Activated CD4-positive, alpha-beta T cell treated with anti-CD3 and anti-CD28 coated beads for 36 hours (primary cell): ENCODE measurements at regions not wholly inside any gene's neighbourhood (a gene's known extent, or its start where the extent isn't known, plus 50 kb on each side); places are given as distances from the start of the nearest gene placed in this dataset.
A peak's percentile ranks its signal among the peaks of the same experiment; 100 is the strongest.

Source experiments
- ATAC-seq: fragments of 200-7000 bp; cut with Tn5 transposase; one replicate; pipeline ENCODE4 v1.10.0; 2021; ENCODE audit warnings: mild to moderate bottlenecking, moderate library complexity
- CTCF ChIA-PET: fragments of 350-600 bp; sonication (Branson Sonifier 250); formaldehyde crosslinking; loops from one replicate; lab custom pipeline; 2021; ENCODE audit warnings: antibody characterized with exemption; lab: Charles Lee
- POLR2A ChIA-PET: fragments of 350-600 bp; sonication (Branson Sonifier 250); formaldehyde crosslinking; loops from one replicate; lab custom pipeline; 2021; ENCODE audit warnings: antibody characterized with exemption, inconsistent platforms; lab: Charles Lee
- DNase-seq: peaks from one replicate; pipeline ENCODE4 v3.0.0-alpha.2; 2020
- H3K27ac Mint-ChIP-seq: one replicate; pipeline ENCODE4 v1.8.0; 2021; ENCODE audit warnings: mixed read lengths
- H3K27me3 Mint-ChIP-seq: one replicate; pipeline ENCODE4 v1.8.0; 2021; ENCODE audit warnings: mixed read lengths
- H3K36me3 Mint-ChIP-seq: one replicate; pipeline ENCODE4 v1.8.0; 2021; ENCODE audit warnings: low read depth, mixed read lengths
- H3K4me1 Mint-ChIP-seq: one replicate; pipeline ENCODE4 v1.8.0; 2021; ENCODE audit warnings: mixed read lengths
- H3K4me3 Mint-ChIP-seq: one replicate; pipeline ENCODE4 v1.8.0; 2021; ENCODE audit warnings: mild to moderate bottlenecking, moderate library complexity, mixed read lengths
- H3K9me3 Mint-ChIP-seq: one replicate; pipeline ENCODE4 v1.8.0; 2021; ENCODE audit warnings: low read depth, mixed read lengths
- intact Hi-C, 2 experiments: fragments of 100-400 bp; cut with DNase I in 1 of 2; cut with micrococcal nuclease in 1 of 2; formaldehyde crosslinking; loops; one replicate each; pipeline versions ENCODE4 v1.14.2 to v1.15.1; 2022 to 2024; cut with DNase I, micrococcal nuclease

DNA sequence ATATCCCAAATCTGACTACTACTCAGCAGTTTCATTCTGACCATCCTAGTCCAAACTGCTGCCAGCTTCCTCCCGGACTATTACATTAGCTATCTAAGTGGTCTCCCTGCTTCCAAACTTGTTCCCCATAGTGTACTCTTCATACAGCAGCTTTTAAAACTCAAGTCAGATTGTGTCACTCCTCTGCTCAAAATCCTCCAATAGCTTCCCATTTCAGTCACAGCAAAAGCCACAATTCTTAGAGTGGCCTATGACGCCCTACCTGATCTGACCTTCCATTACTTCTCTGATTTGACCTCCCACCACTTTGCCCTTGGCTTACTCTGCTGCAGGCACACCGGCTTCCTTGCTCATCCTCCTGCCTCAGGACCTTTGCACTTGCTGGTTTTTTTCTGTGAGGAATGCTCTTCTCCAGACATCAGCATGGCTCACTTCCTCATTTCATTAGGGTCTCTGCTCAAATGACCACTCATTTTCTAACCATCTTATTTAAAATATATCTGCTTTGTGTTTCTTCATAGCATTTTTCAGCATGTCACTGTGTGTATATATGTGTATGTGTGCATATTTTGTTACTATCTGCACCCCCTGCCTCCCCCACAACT is 111.1 kb upstream of the DTNBP1 start:
- no peaks in the 10 kb centered on the region for H3K36me3 Mint-ChIP-seq
- H3K27me3 Mint-ChIP-seq: no peaks in the 10 kb centered on the region
- peak overlapping the region; percentile 37 for H3K27ac Mint-ChIP-seq
- H3K9me3 Mint-ChIP-seq: no peaks in the 10 kb centered on the region
- DNase-seq (no peak), ATAC-seq (no peak)
- no peak overlapping the region for H3K4me3 Mint-ChIP-seq
- CTCF ChIA-PET: no interaction called here
- POLR2A ChIA-PET: no interaction called here
- H3K4me1 Mint-ChIP-seq: peaks cover 80% of the 10 kb centered on the region
- intact Hi-C loops: loop anchor here in 1 of 2 experiments (10.0 kb wide), 3 partner anchors 479 to 1039 kb away; no protein-coding TSS in a partner anchor

DNA sequence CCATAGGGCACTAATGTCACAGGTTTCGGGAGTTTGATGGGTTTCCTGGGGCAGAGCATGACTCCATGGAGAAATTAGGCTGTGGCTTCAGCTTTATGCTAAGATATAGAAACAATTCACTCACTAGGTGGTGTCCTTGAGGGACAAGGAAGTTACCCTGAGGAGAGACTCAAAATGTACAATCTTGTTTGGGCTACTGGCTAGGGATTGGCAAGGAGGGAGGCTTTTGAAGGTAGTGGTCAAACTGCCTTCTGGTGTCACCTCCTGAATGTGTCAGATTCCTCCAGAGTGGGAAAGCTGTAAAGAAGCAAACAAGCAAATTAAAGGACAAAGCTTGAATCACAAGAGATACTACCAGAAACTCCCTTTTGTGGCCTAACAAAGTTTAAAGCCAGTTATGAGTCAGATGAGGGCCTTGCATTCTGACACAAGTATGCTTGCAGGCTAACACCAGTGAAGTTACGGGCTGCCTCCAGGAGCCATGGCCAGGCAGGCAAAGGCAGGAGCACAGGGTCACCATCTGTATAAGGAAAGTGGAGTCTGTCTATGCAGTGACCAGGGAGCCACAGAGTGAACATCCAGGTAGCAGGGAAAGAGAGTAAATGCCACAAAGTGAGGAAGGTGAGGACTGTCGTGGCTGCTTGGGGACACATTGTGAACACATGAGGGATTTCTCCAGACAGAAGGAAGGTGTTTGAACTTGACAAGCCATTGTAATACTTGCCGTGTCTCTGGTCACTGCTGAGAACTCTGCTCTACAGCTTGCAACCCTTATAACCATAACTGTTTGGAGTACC is 107.7 kb upstream of the DTNBP1 start:
- CTCF ChIA-PET: interaction anchor here (0.8 to 1.8 kb wide), 4 partner anchors 21 to 368 kb away, joined by 3 to 6 read pairs (median 3); no protein-coding TSS in a partner anchor
- ATAC-seq: peak; percentile 87

DNA sequence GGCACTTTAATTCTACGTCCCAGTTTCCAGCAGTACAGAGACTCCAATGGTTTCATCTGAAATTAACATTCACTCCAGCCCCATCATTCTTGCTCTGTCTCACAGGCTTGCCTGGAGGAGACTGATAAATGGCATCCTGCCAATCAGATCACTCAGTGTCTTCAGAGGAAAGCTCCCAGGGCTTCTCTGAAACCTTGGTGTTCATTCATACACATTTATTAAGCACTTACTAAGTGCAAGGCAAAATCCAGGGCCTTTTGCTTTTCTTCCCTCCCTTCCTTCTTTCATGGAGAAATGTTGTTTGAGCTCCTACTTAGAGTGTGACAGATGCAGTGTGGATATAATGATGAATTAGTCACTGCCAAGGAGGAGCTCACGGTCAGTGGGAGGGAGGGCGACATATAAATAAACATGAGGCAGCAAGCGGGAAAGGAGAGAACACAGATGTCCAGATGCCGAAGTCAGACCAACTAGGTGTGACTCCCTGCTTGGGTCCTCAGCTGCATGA is 106.7 kb upstream of the DTNBP1 start:
- Mint-ChIP-seq H3K4me1 (peaks cover 40% of the 10 kb centered on the region), H3K4me3 (no peak overlapping the region), H3K36me3 (no peaks in the 10 kb centered on the region), H3K27ac (no peak overlapping the region), H3K27me3 (no peaks in the 10 kb centered on the region), H3K9me3 (no peaks in the 10 kb centered on the region)
- intact Hi-C loops: loop anchor here (2.0 to 10.0 kb wide), 4 partner anchors 35 to 1035 kb away; no protein-coding TSS in a partner anchor
- DNase-seq (no peak), ATAC-seq (no peak)
- ChIA-PET POLR2A (interaction anchor here (0.8 to 1.2 kb wide), 2 partner anchors 110 to 132 kb away, joined by 3 to 4 read pairs; no protein-coding TSS in a partner anchor), CTCF (interaction anchor here (1.0 to 1.1 kb wide), 2 partner anchors 78 to 107 kb away, joined by 3 read pairs; no protein-coding TSS in a partner anchor)

More for the DNA sequence above, 107.7 kb upstream of the DTNBP1 start:
- H3K9me3 Mint-ChIP-seq: no peaks in the 10 kb centered on the region
- peaks cover 46% of the 10 kb centered on the region for H3K4me1 Mint-ChIP-seq
- intact Hi-C loops: loop anchor here (2.0 to 10.0 kb wide), 4 partner anchors 36 to 1036 kb away; no protein-coding TSS in a partner anchor
- DNase-seq: peak; percentile 46
- no peaks in the 10 kb centered on the region for H3K36me3 Mint-ChIP-seq
- peak overlapping the region; percentile 92 for H3K27ac Mint-ChIP-seq
- no peak overlapping the region for H3K4me3 Mint-ChIP-seq
- H3K27me3 Mint-ChIP-seq: no peaks in the 10 kb centered on the region
- POLR2A ChIA-PET: interaction anchor here (0.8 to 1.2 kb wide), 2 partner anchors 109 to 131 kb away, joined by 3 to 4 read pairs; no protein-coding TSS in a partner anchor

DNA sequence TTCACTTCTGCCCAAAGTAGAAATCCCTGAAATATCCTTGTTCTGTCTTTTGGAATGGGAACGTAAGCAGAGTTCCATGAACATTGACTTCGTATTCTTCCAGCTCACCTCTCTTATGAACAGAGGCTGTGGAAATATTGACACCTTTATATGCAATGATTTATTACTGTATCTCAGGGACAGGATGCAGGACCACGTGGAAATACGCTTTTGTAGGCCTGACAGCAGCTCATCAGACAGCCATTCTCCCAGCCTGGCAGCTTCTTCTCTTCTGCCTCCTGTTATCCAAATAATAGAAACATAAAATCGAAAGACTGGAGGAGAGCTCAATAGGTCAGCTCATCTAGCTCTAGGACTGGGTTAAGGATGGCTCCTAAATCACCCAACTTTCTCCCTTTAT is 106.2 kb upstream of the DTNBP1 start:
- ChIA-PET CTCF (interaction anchor here (1.0 kb wide), 1 partner anchor 78 kb away, joined by 3 read pairs; no protein-coding TSS in a partner anchor), POLR2A (no interaction called here)
- Mint-ChIP-seq H3K36me3 (no peaks in the 10 kb centered on the region), H3K9me3 (no peaks in the 10 kb centered on the region), H3K4me1 (peaks cover 40% of the 10 kb centered on the region), H3K27ac (no peak overlapping the region), H3K4me3 (no peak overlapping the region), H3K27me3 (peaks cover 2% of the 10 kb centered on the region)
- intact Hi-C loops: no loop called here
- no peak for DNase-seq
- no peak for ATAC-seq

DNA sequence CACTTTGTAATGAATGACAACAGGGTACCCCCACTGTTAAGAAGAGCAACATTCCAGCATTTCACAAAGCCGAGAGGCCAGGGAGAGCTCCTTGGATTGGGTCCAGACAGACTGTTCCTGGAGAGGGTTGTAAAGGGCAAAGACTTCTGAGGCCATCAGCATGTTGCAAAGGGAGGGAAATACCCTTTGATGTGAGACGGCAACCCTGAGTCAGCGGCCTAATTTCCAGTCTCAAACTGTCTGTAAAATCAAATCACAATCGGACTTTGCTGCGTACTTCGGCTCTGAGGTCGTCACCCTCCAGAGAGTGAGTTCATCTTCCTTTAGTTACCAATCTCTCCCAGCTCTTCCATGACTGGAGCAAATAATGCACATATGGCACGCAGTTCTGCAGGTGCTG is 101.0 kb upstream of the DTNBP1 start:
- POLR2A ChIA-PET: no interaction called here
- H3K36me3 Mint-ChIP-seq: no peaks in the 10 kb centered on the region
- no peak overlapping the region for H3K4me3 Mint-ChIP-seq
- CTCF ChIA-PET: interaction anchor here (1.1 kb wide), 1 partner anchor 72 kb away, joined by 5 read pairs; no protein-coding TSS in a partner anchor
- ATAC-seq (peak; percentile 44), DNase-seq (peak; percentile 47)
- H3K9me3 Mint-ChIP-seq: no peaks in the 10 kb centered on the region
- peaks cover 5% of the 10 kb centered on the region for H3K27me3 Mint-ChIP-seq
- H3K4me1 Mint-ChIP-seq: peaks cover 6% of the 10 kb centered on the region
- no peak overlapping the region for H3K27ac Mint-ChIP-seq
- intact Hi-C loops: no loop called here

DNA sequence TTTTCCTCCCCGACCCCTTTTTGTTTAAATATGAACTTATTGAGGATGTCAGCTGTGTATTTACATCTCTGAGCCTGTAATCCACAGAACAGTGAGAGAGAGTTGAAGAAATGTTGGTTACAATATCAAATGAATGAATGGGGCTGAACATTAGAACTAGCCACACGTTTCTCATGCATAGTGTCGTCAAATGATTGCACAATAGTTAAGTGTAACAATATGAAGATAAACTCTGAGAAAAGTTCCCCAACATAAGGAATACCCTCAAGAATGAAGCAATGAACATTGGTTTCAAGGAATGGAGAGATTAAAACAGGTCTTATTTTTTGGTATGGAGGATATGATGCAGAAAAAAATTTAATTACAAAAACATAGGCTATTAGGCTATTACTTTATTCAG is 100.5 kb upstream of the DTNBP1 start:
- ChIA-PET CTCF (interaction anchor here (1.1 kb wide), 1 partner anchor 72 kb away, joined by 5 read pairs; no protein-coding TSS in a partner anchor), POLR2A (no interaction called here)
- no peaks in the 10 kb centered on the region for H3K9me3 Mint-ChIP-seq
- no peaks in the 10 kb centered on the region for H3K36me3 Mint-ChIP-seq
- no peak overlapping the region for H3K27ac Mint-ChIP-seq
- H3K27me3 Mint-ChIP-seq: peaks cover 5% of the 10 kb centered on the region
- intact Hi-C loops: no loop called here
- no peak overlapping the region for H3K4me3 Mint-ChIP-seq
- DNase-seq (no peak), ATAC-seq (no peak)
- peaks cover 6% of the 10 kb centered on the region for H3K4me1 Mint-ChIP-seq

DNA sequence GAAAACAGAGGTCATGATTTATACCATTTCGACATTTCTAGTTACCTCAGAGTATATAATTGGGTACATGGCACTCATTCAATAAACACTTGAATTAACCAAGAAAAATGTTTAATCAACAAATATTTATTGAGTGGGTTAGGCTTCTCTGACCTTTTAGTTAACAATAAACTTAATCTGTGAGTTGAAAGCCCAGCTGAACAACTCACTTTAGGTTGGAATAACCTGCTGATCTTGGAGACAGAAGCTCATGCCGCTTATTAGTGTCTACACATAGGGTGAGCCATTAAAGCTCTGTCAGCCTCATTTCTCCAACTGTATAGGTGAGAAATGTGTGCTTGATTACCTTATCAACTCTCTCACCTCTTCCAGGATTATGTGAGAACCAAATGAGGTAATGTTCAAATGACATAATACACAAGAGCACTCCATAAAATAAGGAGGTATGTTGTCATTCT is 98.2 kb upstream of the DTNBP1 start:
- Mint-ChIP-seq H3K27ac (no peak overlapping the region), H3K9me3 (peaks cover 3% of the 10 kb centered on the region), H3K27me3 (peaks cover 5% of the 10 kb centered on the region), H3K4me1 (peaks cover 6% of the 10 kb centered on the region), H3K36me3 (no peaks in the 10 kb centered on the region), H3K4me3 (no peak overlapping the region)
- DNase-seq: no peak
- intact Hi-C loops: no loop called here
- ChIA-PET CTCF (no interaction called here), POLR2A (no interaction called here)
- ATAC-seq: no peak

DNA sequence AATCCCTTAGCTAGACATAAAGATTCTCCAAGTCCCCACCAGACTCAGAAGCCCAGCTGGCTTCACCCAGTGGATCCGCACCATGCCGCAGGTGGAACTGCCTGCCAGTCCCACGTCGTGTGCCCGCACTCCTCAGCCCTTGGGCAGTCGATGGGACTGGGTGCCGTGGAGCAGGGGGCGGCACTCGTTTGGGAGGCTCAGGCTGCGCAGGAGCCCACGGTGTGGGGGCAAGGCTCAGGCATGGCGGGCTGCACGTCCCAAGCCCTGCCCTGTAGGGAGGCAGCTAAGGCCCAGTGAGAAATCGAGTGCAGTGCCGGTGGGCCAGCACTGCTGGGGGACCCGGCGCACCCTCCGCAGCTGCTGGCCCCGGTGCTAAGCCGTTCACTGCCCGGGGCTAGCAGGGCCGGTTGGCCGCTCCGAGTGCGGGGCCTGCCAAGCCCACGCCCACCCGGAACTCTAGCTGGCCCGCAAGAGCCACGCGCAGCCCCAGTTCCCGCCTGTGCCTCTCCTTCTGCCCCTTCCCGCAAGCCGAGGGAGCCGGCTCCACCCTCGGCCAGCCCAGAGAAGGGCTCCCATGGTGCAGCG is 95.9 kb upstream of the DTNBP1 start:
- Mint-ChIP-seq H3K4me3 (no peak overlapping the region), H3K4me1 (peaks cover 2% of the 10 kb centered on the region), H3K9me3 (peaks cover 3% of the 10 kb centered on the region), H3K36me3 (no peaks in the 10 kb centered on the region), H3K27ac (no peak overlapping the region), H3K27me3 (peaks cover 2% of the 10 kb centered on the region)
- POLR2A ChIA-PET: no interaction called here
- CTCF ChIA-PET: interaction anchor here (0.6 to 1.2 kb wide), 2 partner anchors 372 to 424 kb away, joined by 3 to 6 read pairs; no protein-coding TSS in a partner anchor
- intact Hi-C loops: no loop called here
- ATAC-seq (no peak), DNase-seq (no peak)

DNA sequence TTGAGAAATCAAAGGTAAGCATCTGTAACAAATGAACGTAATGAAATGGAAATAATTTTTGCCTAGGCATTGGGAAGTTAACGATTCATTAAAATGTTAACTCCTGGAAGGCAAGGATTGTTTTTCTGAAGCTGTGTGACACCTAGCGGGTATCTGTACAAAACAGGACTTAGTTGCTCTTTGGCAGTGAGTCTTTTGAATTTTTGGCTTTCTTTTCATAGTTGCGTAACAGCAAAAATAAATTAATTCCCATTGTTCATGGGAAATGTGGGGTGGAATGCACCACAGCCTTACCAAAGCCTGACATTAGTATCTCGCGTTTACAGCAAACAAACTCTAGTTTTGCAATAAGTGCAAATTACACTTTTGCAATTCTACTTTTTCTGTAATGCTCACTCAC is 92.7 kb upstream of the DTNBP1 start:
- POLR2A ChIA-PET: no interaction called here
- peaks cover 2% of the 10 kb centered on the region for H3K27me3 Mint-ChIP-seq
- H3K36me3 Mint-ChIP-seq: no peaks in the 10 kb centered on the region
- DNase-seq (no peak), ATAC-seq (no peak)
- no peak overlapping the region for H3K4me3 Mint-ChIP-seq
- CTCF ChIA-PET: no interaction called here
- intact Hi-C loops: no loop called here
- H3K9me3 Mint-ChIP-seq: peaks cover 3% of the 10 kb centered on the region
- no peak overlapping the region for H3K27ac Mint-ChIP-seq
- H3K4me1 Mint-ChIP-seq: no peaks in the 10 kb centered on the region

DNA sequence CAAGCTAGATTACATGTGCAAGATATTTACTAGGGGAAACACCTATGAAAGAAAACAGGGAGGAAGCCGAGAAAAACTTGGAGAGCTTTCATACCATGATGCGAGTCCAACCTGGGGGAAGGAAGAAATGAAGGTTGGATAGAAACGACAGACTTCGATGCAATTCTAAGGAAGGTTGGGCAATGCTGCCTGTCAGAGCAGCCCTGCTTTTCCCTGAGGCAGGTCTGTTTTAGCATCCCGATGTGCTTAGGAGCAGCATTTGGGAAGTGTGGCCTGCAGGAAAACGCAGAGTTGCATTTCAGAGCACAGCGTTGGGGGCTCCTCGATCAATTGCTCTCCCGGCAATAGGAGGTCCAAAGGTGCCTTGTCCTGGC is 91.9 kb upstream of the DTNBP1 start:
- ATAC-seq: no peak
- H3K36me3 Mint-ChIP-seq: no peaks in the 10 kb centered on the region
- no peak overlapping the region for H3K4me3 Mint-ChIP-seq
- no peaks in the 10 kb centered on the region for H3K27me3 Mint-ChIP-seq
- ChIA-PET CTCF (interaction anchor here (1.4 kb wide), 1 partner anchor 9 kb away, joined by 4 read pairs; no protein-coding TSS in a partner anchor), POLR2A (no interaction called here)
- peaks cover 3% of the 10 kb centered on the region for H3K9me3 Mint-ChIP-seq
- H3K27ac Mint-ChIP-seq: no peak overlapping the region
- intact Hi-C loops: no loop called here
- no peak for DNase-seq
- no peaks in the 10 kb centered on the region for H3K4me1 Mint-ChIP-seq
